Liver (tissue), 8 donors: ENCODE measurements at regions not wholly inside any gene's neighbourhood (a gene's known extent, or its start where the extent isn't known, plus 50 kb on each side); places are given as distances from the start of the nearest gene placed in this dataset.

Experiments used
- DNase-seq: peaks from one replicate; pipeline ENCODE4 v3.0.0-alpha.2; 2017; ENCODE audit warnings: low spot score
- H3K27ac ChIP-seq, 2 donors: one replicate each; pipeline ENCODE4 v1.7.0; 2013; ENCODE audit warnings: inconsistent platforms in 2 of 2, low read length in 2 of 2, control low read depth in 1 of 2, low read depth in 1 of 2, mild to moderate bottlenecking in 1 of 2
- H3K27me3 ChIP-seq, 4 donors: one replicate each; pipeline versions ENCODE4 v1.6.1 to v1.7.0; 2013; ENCODE audit warnings: low read length in 3 of 4, inconsistent platforms in 1 of 4, mild to moderate bottlenecking in 1 of 4, moderate library complexity in 1 of 4; ENCODE audit not compliant: control insufficient read depth in 4 of 4, insufficient read depth in 4 of 4
- H3K36me3 ChIP-seq, 4 donors: one replicate each; pipeline versions ENCODE4 v1.6.1 to v1.7.0; 2013; ENCODE audit warnings: low read length in 3 of 4, mild to moderate bottlenecking in 3 of 4, low read depth in 1 of 4, moderate library complexity in 1 of 4; ENCODE audit not compliant: control insufficient read depth in 4 of 4, insufficient read depth in 3 of 4
- H3K4me1 ChIP-seq, 4 donors: one replicate each; pipeline versions ENCODE4 v1.6.1 to v1.7.0; 2013; ENCODE audit warnings: low read length in 3 of 4, mild to moderate bottlenecking in 3 of 4, moderate library complexity in 1 of 4; ENCODE audit not compliant: control insufficient read depth in 4 of 4, insufficient read depth in 4 of 4
- H3K4me3 ChIP-seq, 3 donors: one replicate each; pipeline versions ENCODE4 v1.6.1 to v1.7.0; 2013; ENCODE audit warnings: low read length in 3 of 3, control low read depth in 1 of 3, low read depth in 1 of 3, mild to moderate bottlenecking in 1 of 3
- H3K9ac ChIP-seq, 2 donors: one replicate each; pipeline ENCODE4 v1.7.0; 2013; ENCODE audit warnings: low read length in 2 of 2, mild to moderate bottlenecking in 2 of 2, moderate library complexity in 2 of 2, control low read depth in 1 of 2, low read depth in 1 of 2
- H3K9me3 ChIP-seq, 4 donors: one replicate each; pipeline versions ENCODE4 v1.6.1 to v1.7.0; 2013; ENCODE audit warnings: low read length in 3 of 4; ENCODE audit not compliant: control insufficient read depth in 4 of 4
- FOXA1 ChIP-seq: IDR thresholded peaks from 2 replicates; pipeline ENCODE4 v1.6.1; 2016; ENCODE audit warnings: antibody characterized with exemption
- FOXA2 ChIP-seq: IDR thresholded peaks from 2 replicates; pipeline ENCODE4 v1.6.1; 2016; ENCODE audit warnings: antibody characterized with exemption
- GABPA ChIP-seq, 2 donors: IDR thresholded peaks in 1 of 2; conservative IDR thresholded peaks in 1 of 2; 2 replicates each; pipeline ENCODE4 v1.6.1; 2016; ENCODE audit warnings: antibody characterized with exemption in 2 of 2, mild to moderate bottlenecking in 1 of 2, moderate library complexity in 1 of 2
- HNF4A ChIP-seq, 2 donors: conservative IDR thresholded peaks; 2 replicates each; pipeline ENCODE4 v1.6.1; 2016; ENCODE audit warnings: antibody characterized with exemption in 2 of 2, mild to moderate bottlenecking in 2 of 2
- JUND ChIP-seq, 2 donors: IDR thresholded peaks; 2 replicates each; pipeline ENCODE4 v1.6.1; 2016; ENCODE audit warnings: antibody characterized with exemption in 2 of 2
- NR2F2 ChIP-seq: IDR thresholded peaks from 2 replicates; pipeline ENCODE4 v1.6.1; 2016; ENCODE audit warnings: antibody characterized with exemption
- RAD21 ChIP-seq, 2 donors: IDR thresholded peaks; 2 replicates each; pipeline ENCODE4 v1.6.1; 2016; ENCODE audit warnings: antibody characterized with exemption in 2 of 2, mild to moderate bottlenecking in 2 of 2
- RXRA ChIP-seq, 2 donors: IDR thresholded peaks; 2 replicates each; pipeline ENCODE4 v1.6.1; 2017 to 2018; ENCODE audit warnings: antibody characterized with exemption in 2 of 2, mild to moderate bottlenecking in 1 of 2
- SP1 ChIP-seq: IDR thresholded peaks from 2 replicates; pipeline ENCODE4 v1.6.1; 2018; ENCODE audit warnings: antibody characterized with exemption, mild to moderate bottlenecking
- WGBS: extraction: QIAGEN DNeasy Blood & Tissue Kit; methylation state at CpG from one replicate; pipeline ENCODE4 v1.1.7; 2013; 5-methylcytosine and 5-hydroxymethylcytosine counted together
- TF ChIP-seq, protein P1 (sequence below): fragments of 150-350 bp; IDR thresholded peaks from 2 replicates; pipeline ENCODE4 v1.5.1; 2017; ENCODE audit warnings: improper control_type of control experiment, low read depth, low read length; ENCODE audit not compliant: missing input control
- TF ChIP-seq, protein P2 (sequence below): IDR thresholded peaks from 2 replicates; pipeline ENCODE4 v1.6.1; 2016; ENCODE audit warnings: antibody characterized with exemption
- TF ChIP-seq, protein P3 (sequence below): IDR thresholded peaks from 2 replicates; pipeline ENCODE4 v1.6.1; 2016; ENCODE audit warnings: antibody characterized with exemption, mild to moderate bottlenecking
- TF ChIP-seq, protein P4 (sequence below): IDR thresholded peaks from 2 replicates; pipeline ENCODE4 v1.6.1; 2016; ENCODE audit warnings: antibody characterized with exemption
- TF ChIP-seq, protein P5 (sequence below): IDR thresholded peaks from 2 replicates; pipeline ENCODE4 v1.6.1; 2016; ENCODE audit warnings: antibody characterized with exemption
- donor health status: healthy.
- donor health status: healthy.
- donor health status: healthy.
- donor health status: healthy.
- donor health status: healthy.

DNA sequence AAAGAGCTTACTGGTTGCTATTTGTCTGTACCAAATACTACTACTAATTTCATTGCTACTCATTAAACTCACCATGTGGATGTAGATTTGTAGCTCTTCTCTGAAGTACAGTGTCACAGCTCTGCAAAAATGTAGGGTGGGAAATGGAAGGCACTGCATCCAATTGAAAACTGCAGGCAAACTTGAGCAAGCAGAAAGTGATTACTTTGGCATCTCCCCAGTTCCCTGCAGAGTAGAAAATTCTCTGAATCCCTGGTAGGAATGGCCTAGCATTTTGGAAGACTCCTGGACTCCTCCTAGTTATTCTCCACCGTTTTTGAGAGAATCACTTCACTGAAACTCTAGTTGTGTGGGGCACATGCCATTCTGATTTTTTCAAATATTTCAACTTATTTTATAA is 239.1 kb downstream of the DIO2 start (continued):
- TF ChIP-seq, protein P1, sequence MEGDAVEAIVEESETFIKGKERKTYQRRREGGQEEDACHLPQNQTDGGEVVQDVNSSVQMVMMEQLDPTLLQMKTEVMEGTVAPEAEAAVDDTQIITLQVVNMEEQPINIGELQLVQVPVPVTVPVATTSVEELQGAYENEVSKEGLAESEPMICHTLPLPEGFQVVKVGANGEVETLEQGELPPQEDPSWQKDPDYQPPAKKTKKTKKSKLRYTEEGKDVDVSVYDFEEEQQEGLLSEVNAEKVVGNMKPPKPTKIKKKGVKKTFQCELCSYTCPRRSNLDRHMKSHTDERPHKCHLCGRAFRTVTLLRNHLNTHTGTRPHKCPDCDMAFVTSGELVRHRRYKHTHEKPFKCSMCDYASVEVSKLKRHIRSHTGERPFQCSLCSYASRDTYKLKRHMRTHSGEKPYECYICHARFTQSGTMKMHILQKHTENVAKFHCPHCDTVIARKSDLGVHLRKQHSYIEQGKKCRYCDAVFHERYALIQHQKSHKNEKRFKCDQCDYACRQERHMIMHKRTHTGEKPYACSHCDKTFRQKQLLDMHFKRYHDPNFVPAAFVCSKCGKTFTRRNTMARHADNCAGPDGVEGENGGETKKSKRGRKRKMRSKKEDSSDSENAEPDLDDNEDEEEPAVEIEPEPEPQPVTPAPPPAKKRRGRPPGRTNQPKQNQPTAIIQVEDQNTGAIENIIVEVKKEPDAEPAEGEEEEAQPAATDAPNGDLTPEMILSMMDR = no peak
- no peak for TF ChIP-seq NR2F2

DNA sequence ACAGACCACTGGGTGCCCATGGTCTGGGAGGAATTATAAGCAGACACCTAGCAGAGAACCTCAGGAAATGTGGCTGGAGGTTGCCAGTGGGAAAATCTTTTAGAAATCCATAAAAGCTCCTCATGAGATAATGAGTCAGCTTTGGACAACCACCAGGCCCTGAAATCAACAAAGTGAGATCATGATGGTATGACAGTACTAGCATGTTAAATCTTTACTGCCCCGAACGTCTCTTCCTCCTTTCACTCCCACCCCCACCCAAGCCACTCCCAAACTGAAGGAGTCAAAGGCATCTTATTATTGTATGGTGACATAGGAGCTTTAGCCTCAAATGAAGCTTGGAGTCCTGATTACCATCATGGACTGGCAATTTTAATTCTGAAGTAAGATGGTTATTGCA is 240.0 kb downstream of the DIO2 start:
- H3K4me3 ChIP-seq = no peak overlapping the region
- no peak overlapping the region for H3K9ac ChIP-seq
- no peaks in the 10 kb centered on the region for H3K36me3 ChIP-seq
- no peaks in the 10 kb centered on the region for H3K4me1 ChIP-seq
- 65% methylated on average over 2 of the region's 2 CpGs for WGBS
- no peak for DNase-seq
- H3K27ac ChIP-seq = no peak overlapping the region
- no peak for TF ChIP-seq GABPA (IDR thresholded peaks at IDR 0.05 in 1 of 2, conservative IDR thresholded peaks at IDR 0.05 in 1 of 2)
- TF ChIP-seq, protein P2, sequence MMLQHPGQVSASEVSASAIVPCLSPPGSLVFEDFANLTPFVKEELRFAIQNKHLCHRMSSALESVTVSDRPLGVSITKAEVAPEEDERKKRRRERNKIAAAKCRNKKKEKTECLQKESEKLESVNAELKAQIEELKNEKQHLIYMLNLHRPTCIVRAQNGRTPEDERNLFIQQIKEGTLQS = no peak
- no peak for TF ChIP-seq FOXA2
- no peak for TF ChIP-seq RXRA (IDR thresholded peaks at IDR 0.05)
- no peak for TF ChIP-seq SP1
- no peak for TF ChIP-seq RAD21 (IDR thresholded peaks at IDR 0.05)
- no peaks in the 10 kb centered on the region for H3K27me3 ChIP-seq
- H3K9me3 ChIP-seq = peaks cover 0 to 2% (median 0%) of the 10 kb centered on the region in 4 donors

DNA sequence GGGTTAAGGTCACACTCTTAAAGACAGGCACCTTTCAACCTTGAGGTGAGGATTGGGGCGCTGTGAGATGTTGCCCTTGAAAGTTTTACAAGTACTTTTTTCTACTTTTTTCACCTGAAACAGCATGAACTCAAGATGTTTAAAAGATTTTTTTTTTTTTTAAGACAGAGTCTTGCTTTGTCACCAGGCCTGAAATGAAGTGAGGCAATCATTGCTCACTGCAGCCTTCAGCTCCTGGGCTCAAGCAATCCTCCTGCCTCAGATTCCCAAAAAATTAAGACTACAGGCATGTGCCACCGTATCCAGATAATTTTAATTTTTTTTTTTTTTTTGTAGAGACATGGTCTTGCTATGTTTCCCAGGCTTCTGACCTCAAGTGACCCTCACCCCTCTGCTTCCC is 243.9 kb downstream of the DIO2 start:
- 38% methylated on average over 2 of the region's 2 CpGs for WGBS
- Histone ChIP-seq H3K4me3 (no peak overlapping the region), H3K27me3 (no peaks in the 10 kb centered on the region), H3K9me3 (peaks cover 0 to 2% (median 0%) of the 10 kb centered on the region in 4 donors), H3K27ac (no peak overlapping the region), H3K4me1 (no peaks in the 10 kb centered on the region), H3K9ac (no peak overlapping the region), H3K36me3 (no peaks in the 10 kb centered on the region)
- DNase-seq = no peak
- TF ChIP-seq HNF4A (conservative IDR thresholded peaks at IDR 0.05) = no peak
- TF ChIP-seq FOXA2 = no peak
- no peak for TF ChIP-seq FOXA1
- TF ChIP-seq JUND (IDR thresholded peaks at IDR 0.05) = no peak
- TF ChIP-seq RAD21 (IDR thresholded peaks at IDR 0.05) = no peak
- TF ChIP-seq, protein P2 = no peak
- TF ChIP-seq, protein P3, sequence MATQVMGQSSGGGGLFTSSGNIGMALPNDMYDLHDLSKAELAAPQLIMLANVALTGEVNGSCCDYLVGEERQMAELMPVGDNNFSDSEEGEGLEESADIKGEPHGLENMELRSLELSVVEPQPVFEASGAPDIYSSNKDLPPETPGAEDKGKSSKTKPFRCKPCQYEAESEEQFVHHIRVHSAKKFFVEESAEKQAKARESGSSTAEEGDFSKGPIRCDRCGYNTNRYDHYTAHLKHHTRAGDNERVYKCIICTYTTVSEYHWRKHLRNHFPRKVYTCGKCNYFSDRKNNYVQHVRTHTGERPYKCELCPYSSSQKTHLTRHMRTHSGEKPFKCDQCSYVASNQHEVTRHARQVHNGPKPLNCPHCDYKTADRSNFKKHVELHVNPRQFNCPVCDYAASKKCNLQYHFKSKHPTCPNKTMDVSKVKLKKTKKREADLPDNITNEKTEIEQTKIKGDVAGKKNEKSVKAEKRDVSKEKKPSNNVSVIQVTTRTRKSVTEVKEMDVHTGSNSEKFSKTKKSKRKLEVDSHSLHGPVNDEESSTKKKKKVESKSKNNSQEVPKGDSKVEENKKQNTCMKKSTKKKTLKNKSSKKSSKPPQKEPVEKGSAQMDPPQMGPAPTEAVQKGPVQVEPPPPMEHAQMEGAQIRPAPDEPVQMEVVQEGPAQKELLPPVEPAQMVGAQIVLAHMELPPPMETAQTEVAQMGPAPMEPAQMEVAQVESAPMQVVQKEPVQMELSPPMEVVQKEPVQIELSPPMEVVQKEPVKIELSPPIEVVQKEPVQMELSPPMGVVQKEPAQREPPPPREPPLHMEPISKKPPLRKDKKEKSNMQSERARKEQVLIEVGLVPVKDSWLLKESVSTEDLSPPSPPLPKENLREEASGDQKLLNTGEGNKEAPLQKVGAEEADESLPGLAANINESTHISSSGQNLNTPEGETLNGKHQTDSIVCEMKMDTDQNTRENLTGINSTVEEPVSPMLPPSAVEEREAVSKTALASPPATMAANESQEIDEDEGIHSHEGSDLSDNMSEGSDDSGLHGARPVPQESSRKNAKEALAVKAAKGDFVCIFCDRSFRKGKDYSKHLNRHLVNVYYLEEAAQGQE = no peak
- TF ChIP-seq SP1 = no peak
- TF ChIP-seq, protein P4, sequence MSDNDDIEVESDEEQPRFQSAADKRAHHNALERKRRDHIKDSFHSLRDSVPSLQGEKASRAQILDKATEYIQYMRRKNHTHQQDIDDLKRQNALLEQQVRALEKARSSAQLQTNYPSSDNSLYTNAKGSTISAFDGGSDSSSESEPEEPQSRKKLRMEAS = no peak
- TF ChIP-seq, protein P1 = no peak
- TF ChIP-seq, protein P5, sequence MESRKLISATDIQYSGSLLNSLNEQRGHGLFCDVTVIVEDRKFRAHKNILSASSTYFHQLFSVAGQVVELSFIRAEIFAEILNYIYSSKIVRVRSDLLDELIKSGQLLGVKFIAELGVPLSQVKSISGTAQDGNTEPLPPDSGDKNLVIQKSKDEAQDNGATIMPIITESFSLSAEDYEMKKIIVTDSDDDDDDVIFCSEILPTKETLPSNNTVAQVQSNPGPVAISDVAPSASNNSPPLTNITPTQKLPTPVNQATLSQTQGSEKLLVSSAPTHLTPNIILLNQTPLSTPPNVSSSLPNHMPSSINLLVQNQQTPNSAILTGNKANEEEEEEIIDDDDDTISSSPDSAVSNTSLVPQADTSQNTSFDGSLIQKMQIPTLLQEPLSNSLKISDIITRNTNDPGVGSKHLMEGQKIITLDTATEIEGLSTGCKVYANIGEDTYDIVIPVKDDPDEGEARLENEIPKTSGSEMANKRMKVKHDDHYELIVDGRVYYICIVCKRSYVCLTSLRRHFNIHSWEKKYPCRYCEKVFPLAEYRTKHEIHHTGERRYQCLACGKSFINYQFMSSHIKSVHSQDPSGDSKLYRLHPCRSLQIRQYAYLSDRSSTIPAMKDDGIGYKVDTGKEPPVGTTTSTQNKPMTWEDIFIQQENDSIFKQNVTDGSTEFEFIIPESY = no peak
- no peak for TF ChIP-seq NR2F2
